Heart right ventricle (tissue), 16 donors: ENCODE measurements at regions not wholly inside any gene's neighbourhood (a gene's known extent, or its start where the extent isn't known, plus 50 kb on each side); places are given as distances from the start of the nearest gene placed in this dataset.

Experiments used
- ATAC-seq, 8 donors: fragments of 200-7000 bp; cut with Tn5 transposase; one replicate each; pipeline ENCODE4 v1.9.1; 2020; ENCODE audit warnings: mild to moderate bottlenecking in 8 of 8, moderate library complexity in 8 of 8, moderate number of reproducible peaks in 1 of 8
- DNase-seq, 2 donors: peaks; one replicate each; pipeline ENCODE4 v3.0.0-alpha.2; 2020
- H3K27ac ChIP-seq, 10 donors: fragments of 200-600 bp; sonication (generic) in 2 of 10; one replicate each; pipeline versions ENCODE4 v1.5.0 to v1.8.0; 2020 to 2022; ENCODE audit warnings: mild to moderate bottlenecking in 3 of 10
- H3K27me3 ChIP-seq, 7 donors: fragments of 200-600 bp; one replicate each; pipeline ENCODE4 v1.8.0; 2021 to 2022; ENCODE audit warnings: mild to moderate bottlenecking in 2 of 7
- H3K36me3 ChIP-seq, 9 donors: fragments of 200-600 bp; sonication (generic) in 1 of 9; one replicate each; pipeline versions ENCODE4 v1.5.0 to v1.8.0; 2020 to 2022; ENCODE audit warnings: mild to moderate bottlenecking in 2 of 9
- H3K4me1 ChIP-seq, 9 donors: fragments of 200-600 bp; sonication (generic) in 1 of 9; one replicate each; pipeline versions ENCODE4 v1.5.0 to v1.8.0; 2020 to 2022; ENCODE audit warnings: mild to moderate bottlenecking in 4 of 9
- H3K4me3 ChIP-seq, 10 donors: fragments of 200-600 bp; sonication (generic) in 2 of 10; one replicate each; pipeline versions ENCODE4 v1.5.0 to v1.8.0; 2020 to 2022; ENCODE audit warnings: mild to moderate bottlenecking in 7 of 10, moderate library complexity in 2 of 10
- H3K9me3 ChIP-seq, 11 donors: fragments of 200-600 bp in 10 of 11; sonication (generic) in 2 of 11; one replicate each; pipeline versions ENCODE4 v1.5.0 to v1.8.0; 2013 to 2022; ENCODE audit warnings: mild to moderate bottlenecking in 2 of 11, control low read depth in 1 of 11, moderate library complexity in 1 of 11
- WGBS, 2 donors: extraction: QIAGEN DNeasy Blood & Tissue Kit; methylation state at CpG; one replicate each; pipeline ENCODE4 v1.1.7; 2013; ENCODE audit warnings: inconsistent platforms in 1 of 2; 5-methylcytosine and 5-hydroxymethylcytosine counted together
- intact Hi-C, 10 donors: fragments of 100-400 bp; cut with DNase I; formaldehyde crosslinking; loops; one replicate each; pipeline versions ENCODE4 v1.11.1 to v1.14.2; 2022
- TF ChIP-seq, protein P1 (sequence below), 9 donors: fragments of 200-600 bp; sonication (generic) in 2 of 9; IDR thresholded peaks; one replicate each; pipeline versions ENCODE4 v1.5.0 to v1.8.0; 2021 to 2022; ENCODE audit warnings: antibody characterized with exemption in 9 of 9, mild to moderate bottlenecking in 5 of 9, moderate library complexity in 1 of 9
- donor health status: Arrhythmogenic right ventricular cardiomyopathy.
- donor health status: ischemic (EF 13 %, LVEDD 7.1; RV severe dilation, severe dysfunction).
- donor health status: healthy with polysubstance abuse.
- donor health status: DM: no; HTN: yes; CAD: no.
- donor health status: DM: no; HTN: no; CAD: no.
- donor health status: ischemic (EF 25% LVEDD 6.9; RV normal size, moderate dysfunction).
- donor health status: ischemic (EF 25% LVEDD 5.7; RV mildly dilated, moderate dysfunction).
- donor health status: healthy.
- donor health status: DM: yes; HTN: yes; CAD: no.
- donor health status: Ischemic cardiomyopathy.
- donor health status: ischemic (EF 35%, LVEDD 5.7; RV mildly dilated, moderate dysfunction).
- donor health status: nonischemic (EF 11% LVEDD 7.7; RV severe dilation, severe dysfunction).
- donor health status: DM: yes; HTN: yes; CAD: no.
- donor health status: PGD.
- donor health status: ischemic (EF 29% LVEDD 5.4; RV normal size, mild dysfunction).
- donor health status: nonischemic (EF 23%, LVEDD 6.1; RV moderate dilation, normal function).

GRCh38 chr2:136254681-136255080 is 136.7 kb upstream of the CXCR4 start:
- Histone ChIP-seq H3K4me1 (peaks cover 0 to 43% (median 0%) of the 10 kb centered on the region in 9 donors), H3K9me3 (no peaks in the 10 kb centered on the region), H3K27ac (peak overlapping the region in 1 of 10 donors; percentile 89), H3K36me3 (no peaks in the 10 kb centered on the region), H3K27me3 (no peaks in the 10 kb centered on the region), H3K4me3 (no peak overlapping the region)
- WGBS, 2 donors, result 54 to 56% methylated on average over 3 of the region's 3 CpGs
- ATAC-seq, result no peak
- DNase-seq, result no peak
- intact Hi-C loops, result no loop called here
- TF ChIP-seq, protein P1, sequence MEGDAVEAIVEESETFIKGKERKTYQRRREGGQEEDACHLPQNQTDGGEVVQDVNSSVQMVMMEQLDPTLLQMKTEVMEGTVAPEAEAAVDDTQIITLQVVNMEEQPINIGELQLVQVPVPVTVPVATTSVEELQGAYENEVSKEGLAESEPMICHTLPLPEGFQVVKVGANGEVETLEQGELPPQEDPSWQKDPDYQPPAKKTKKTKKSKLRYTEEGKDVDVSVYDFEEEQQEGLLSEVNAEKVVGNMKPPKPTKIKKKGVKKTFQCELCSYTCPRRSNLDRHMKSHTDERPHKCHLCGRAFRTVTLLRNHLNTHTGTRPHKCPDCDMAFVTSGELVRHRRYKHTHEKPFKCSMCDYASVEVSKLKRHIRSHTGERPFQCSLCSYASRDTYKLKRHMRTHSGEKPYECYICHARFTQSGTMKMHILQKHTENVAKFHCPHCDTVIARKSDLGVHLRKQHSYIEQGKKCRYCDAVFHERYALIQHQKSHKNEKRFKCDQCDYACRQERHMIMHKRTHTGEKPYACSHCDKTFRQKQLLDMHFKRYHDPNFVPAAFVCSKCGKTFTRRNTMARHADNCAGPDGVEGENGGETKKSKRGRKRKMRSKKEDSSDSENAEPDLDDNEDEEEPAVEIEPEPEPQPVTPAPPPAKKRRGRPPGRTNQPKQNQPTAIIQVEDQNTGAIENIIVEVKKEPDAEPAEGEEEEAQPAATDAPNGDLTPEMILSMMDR (IDR thresholded peaks at IDR 0.05), result no peak

GRCh38 chr2:136253288-136254004 is 135.5 kb upstream of the CXCR4 start:
- Histone ChIP-seq H3K4me3 (no peak overlapping the region), H3K4me1 (peaks cover 0 to 48% (median 0%) of the 10 kb centered on the region in 9 donors), H3K36me3 (no peaks in the 10 kb centered on the region), H3K9me3 (no peaks in the 10 kb centered on the region), H3K27me3 (no peaks in the 10 kb centered on the region), H3K27ac (peak overlapping the region in 2 of 10 donors; percentile 21 to 89)
- TF ChIP-seq, protein P1 (IDR thresholded peaks at IDR 0.05), result no peak
- 91% methylated on average over 6 of the region's 6 CpGs for WGBS, 2 donors
- DNase-seq (peak; percentile 22 to 32), ATAC-seq (peak in 7 of 8 donors; percentile 36 to 75 (median 56))
- intact Hi-C loops, result no loop called here

- ATAC-seq (peak in 1 of 8 donors; percentile 25), DNase-seq (no peak)
- H3K36me3 ChIP-seq, result no peaks in the 10 kb centered on the region
- TF ChIP-seq, protein P1 (IDR thresholded peaks at IDR 0.05), result no peak
- intact Hi-C loops, result no loop called here
- peak overlapping the region in 1 of 10 donors; percentile 23 for H3K27ac ChIP-seq
- no peak overlapping the region for H3K4me3 ChIP-seq
- no peaks in the 10 kb centered on the region for H3K27me3 ChIP-seq
- H3K4me1 ChIP-seq, result peaks cover 0 to 58% (median 0%) of the 10 kb centered on the region in 9 donors
- 54 to 56% methylated on average over 5 of the region's 5 CpGs for WGBS, 2 donors
- H3K9me3 ChIP-seq, result no peaks in the 10 kb centered on the region
Measured at GRCh38 chr2:136251885-136252585, 134.1 kb upstream of the CXCR4 start.

GRCh38 chr2:136251197-136251884 is 133.4 kb upstream of the CXCR4 start:
- intact Hi-C loops, result no loop called here
- 56 to 69% methylated on average over 5 of the region's 5 CpGs for WGBS, 2 donors
- H3K4me3 ChIP-seq, result no peak overlapping the region
- DNase-seq (no peak), ATAC-seq (no peak)
- no peaks in the 10 kb centered on the region for H3K9me3 ChIP-seq
- H3K27ac ChIP-seq, result peak overlapping the region in 1 of 10 donors; percentile 23
- no peaks in the 10 kb centered on the region for H3K36me3 ChIP-seq
- TF ChIP-seq, protein P1 (IDR thresholded peaks at IDR 0.05), result no peak
- no peaks in the 10 kb centered on the region for H3K27me3 ChIP-seq
- H3K4me1 ChIP-seq, result peaks cover 0 to 61% (median 0%) of the 10 kb centered on the region in 9 donors
